ENCODE measurements at regions not wholly inside any gene's neighbourhood (a gene's known extent, or its start where the extent isn't known, plus 50 kb on each side); places are given as distances from the start of the nearest gene placed in this dataset.

- TF ChIP-seq, protein P1, sequence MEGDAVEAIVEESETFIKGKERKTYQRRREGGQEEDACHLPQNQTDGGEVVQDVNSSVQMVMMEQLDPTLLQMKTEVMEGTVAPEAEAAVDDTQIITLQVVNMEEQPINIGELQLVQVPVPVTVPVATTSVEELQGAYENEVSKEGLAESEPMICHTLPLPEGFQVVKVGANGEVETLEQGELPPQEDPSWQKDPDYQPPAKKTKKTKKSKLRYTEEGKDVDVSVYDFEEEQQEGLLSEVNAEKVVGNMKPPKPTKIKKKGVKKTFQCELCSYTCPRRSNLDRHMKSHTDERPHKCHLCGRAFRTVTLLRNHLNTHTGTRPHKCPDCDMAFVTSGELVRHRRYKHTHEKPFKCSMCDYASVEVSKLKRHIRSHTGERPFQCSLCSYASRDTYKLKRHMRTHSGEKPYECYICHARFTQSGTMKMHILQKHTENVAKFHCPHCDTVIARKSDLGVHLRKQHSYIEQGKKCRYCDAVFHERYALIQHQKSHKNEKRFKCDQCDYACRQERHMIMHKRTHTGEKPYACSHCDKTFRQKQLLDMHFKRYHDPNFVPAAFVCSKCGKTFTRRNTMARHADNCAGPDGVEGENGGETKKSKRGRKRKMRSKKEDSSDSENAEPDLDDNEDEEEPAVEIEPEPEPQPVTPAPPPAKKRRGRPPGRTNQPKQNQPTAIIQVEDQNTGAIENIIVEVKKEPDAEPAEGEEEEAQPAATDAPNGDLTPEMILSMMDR (IDR thresholded peaks at IDR 0.05; ENCODE audit: insufficient read depth, low read length, poor library complexity, severe bottlenecking) = no peak
- TF ChIP-seq EZH2phosphoT487 (conservative IDR thresholded peaks at IDR 0.05; ENCODE audit: low read length) = no peak
These were observed 882.6 kb downstream of the LTN1 start for GRCh38 chr21:28110074-28110473.
